ENCODE measurements at regions not wholly inside any gene's neighbourhood (a gene's known extent, or its start where the extent isn't known, plus 50 kb on each side); places are given as distances from the start of the nearest gene placed in this dataset.

GRCh38 chr12:33192226-33192625, 247.4 kb downstream of the SYT10 start:
- TF ChIP-seq CTCF (IDR thresholded peaks at IDR 0.05) = no peak
- no peak for TF ChIP-seq POLR2A (IDR thresholded peaks at IDR 0.05)

Measured in uterus (tissue), 2 donors.